ENCODE measurements at regions not wholly inside any gene's neighbourhood (a gene's known extent, or its start where the extent isn't known, plus 50 kb on each side); places are given as distances from the start of the nearest gene placed in this dataset.

DNA sequence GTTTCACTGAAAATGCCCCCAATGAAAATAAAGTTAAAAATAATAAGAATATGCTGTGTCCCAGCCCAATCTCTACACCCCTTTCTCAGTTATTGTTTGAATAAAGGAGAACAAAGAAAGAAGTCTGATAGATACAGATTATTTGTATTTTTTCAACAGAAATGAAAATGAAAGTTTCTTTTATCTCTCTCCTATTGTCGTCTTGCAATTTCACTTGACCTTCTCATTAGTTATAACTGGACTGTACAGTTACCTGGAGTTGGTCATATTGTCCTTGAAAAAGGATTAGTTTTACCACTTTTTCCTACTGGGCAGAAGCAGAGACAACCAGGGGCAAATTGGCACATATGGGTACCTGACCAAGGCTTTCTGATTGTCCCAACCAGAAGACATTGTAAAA lies 440.0 kb downstream of the PDCD6IP start:
- DNase-seq (ENCODE audit: low spot score in 2 of 2), result no peak
- 73 to 89% methylated on average over 1 of the region's 1 CpG for WGBS, 2 donors
- Histone ChIP-seq H3K4me3 (no peak overlapping the region), H3K27ac (no peak overlapping the region), H3K27me3 (no peaks in the 10 kb centered on the region), H3K36me3 (no peaks in the 10 kb centered on the region), H3K4me1 (no peaks in the 10 kb centered on the region), H3K9me3 (no peaks in the 10 kb centered on the region)
- no peak for TF ChIP-seq EP300 (IDR thresholded peaks at IDR 0.05)
- TF ChIP-seq, protein P1, sequence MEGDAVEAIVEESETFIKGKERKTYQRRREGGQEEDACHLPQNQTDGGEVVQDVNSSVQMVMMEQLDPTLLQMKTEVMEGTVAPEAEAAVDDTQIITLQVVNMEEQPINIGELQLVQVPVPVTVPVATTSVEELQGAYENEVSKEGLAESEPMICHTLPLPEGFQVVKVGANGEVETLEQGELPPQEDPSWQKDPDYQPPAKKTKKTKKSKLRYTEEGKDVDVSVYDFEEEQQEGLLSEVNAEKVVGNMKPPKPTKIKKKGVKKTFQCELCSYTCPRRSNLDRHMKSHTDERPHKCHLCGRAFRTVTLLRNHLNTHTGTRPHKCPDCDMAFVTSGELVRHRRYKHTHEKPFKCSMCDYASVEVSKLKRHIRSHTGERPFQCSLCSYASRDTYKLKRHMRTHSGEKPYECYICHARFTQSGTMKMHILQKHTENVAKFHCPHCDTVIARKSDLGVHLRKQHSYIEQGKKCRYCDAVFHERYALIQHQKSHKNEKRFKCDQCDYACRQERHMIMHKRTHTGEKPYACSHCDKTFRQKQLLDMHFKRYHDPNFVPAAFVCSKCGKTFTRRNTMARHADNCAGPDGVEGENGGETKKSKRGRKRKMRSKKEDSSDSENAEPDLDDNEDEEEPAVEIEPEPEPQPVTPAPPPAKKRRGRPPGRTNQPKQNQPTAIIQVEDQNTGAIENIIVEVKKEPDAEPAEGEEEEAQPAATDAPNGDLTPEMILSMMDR (IDR thresholded peaks at IDR 0.05), result no peak
- TF ChIP-seq POLR2A (IDR thresholded peaks at IDR 0.05), result no peak

DNA sequence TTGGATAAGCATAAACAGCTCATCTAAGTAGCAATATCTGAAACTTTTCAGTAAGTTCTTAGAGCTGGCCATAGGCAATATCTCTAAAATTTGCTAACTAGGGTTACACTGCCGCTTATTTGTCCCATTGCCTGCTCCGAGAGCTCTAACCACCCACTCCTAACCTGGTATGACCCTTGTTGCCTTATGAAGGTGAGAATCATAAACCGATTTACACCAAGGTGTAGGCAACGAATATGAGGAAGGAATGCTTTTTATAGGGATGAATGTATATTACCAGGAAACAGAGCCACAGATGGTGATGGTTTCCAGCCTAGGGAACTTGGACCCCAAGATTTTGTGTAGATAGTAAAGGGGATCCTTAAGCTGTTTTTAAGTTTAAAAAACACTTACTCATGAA lies 440.9 kb downstream of the PDCD6IP start:
- DNase-seq (ENCODE audit: low spot score in 2 of 2), result no peak
- H3K36me3 ChIP-seq, result no peaks in the 10 kb centered on the region
- no peak overlapping the region for H3K27ac ChIP-seq
- no peaks in the 10 kb centered on the region for H3K27me3 ChIP-seq
- 89 to 94% methylated on average over 4 of the region's 4 CpGs for WGBS, 2 donors
- no peaks in the 10 kb centered on the region for H3K9me3 ChIP-seq
- TF ChIP-seq, protein P1 (IDR thresholded peaks at IDR 0.05), result no peak
- TF ChIP-seq EP300 (IDR thresholded peaks at IDR 0.05), result no peak
- TF ChIP-seq POLR2A (IDR thresholded peaks at IDR 0.05), result no peak
- H3K4me3 ChIP-seq, result no peak overlapping the region
- no peaks in the 10 kb centered on the region for H3K4me1 ChIP-seq

DNA sequence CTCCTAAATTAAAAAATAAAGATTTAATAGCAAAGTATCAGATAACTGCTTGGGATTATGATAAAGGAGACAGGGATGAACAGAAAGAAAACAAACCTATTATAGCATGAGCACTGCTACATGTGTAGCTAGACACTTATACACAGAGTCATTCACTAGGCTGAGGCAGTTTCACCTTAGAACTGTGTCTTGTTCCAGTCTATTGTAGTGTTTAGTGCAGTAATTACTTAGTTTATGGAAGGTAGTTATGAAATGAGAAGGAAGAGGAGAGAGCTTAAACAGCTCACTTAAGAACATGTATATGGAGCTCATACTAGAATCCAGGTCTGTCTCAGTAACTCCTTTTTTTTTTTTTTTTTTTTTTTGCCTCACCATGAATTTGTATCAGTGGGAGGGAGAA lies 441.4 kb downstream of the PDCD6IP start:
- Histone ChIP-seq H3K36me3 (no peaks in the 10 kb centered on the region), H3K9me3 (no peaks in the 10 kb centered on the region), H3K27me3 (no peaks in the 10 kb centered on the region), H3K27ac (no peak overlapping the region), H3K4me3 (no peak overlapping the region), H3K4me1 (no peaks in the 10 kb centered on the region)
- DNase-seq (ENCODE audit: low spot score in 2 of 2), result no peak
- TF ChIP-seq EP300 (IDR thresholded peaks at IDR 0.05) (no peak), POLR2A (IDR thresholded peaks at IDR 0.05) (no peak)
- TF ChIP-seq, protein P1 (IDR thresholded peaks at IDR 0.05), result no peak

DNA sequence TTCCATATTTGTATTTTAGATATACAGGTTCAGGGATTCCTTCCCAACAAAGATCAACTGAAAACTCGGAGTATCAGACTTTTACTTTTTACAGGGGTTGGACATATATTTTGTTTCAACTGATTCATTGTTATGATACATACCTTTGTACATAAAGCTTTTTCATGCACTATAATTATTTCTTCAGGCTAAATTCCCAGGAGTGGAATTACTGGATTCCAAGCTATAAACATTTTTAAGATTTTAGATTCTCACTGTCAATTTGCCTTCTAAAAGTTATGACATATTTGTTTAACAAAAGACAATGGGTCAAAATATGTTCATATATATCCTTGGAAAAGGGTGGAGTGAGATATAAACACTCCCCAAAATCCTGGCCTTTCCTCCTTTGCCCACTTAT lies 449.0 kb downstream of the PDCD6IP start:
- Histone ChIP-seq H3K4me1 (no peaks in the 10 kb centered on the region), H3K9me3 (peaks cover 0 to 4% (median 0%) of the 10 kb centered on the region in 4 donors), H3K4me3 (no peak overlapping the region), H3K27ac (no peak overlapping the region), H3K27me3 (no peaks in the 10 kb centered on the region), H3K36me3 (no peaks in the 10 kb centered on the region)
- no peak for DNase-seq (ENCODE audit: low spot score in 2 of 2)
- TF ChIP-seq, protein P1 (IDR thresholded peaks at IDR 0.05), result no peak
- TF ChIP-seq POLR2A (IDR thresholded peaks at IDR 0.05) (no peak), EP300 (IDR thresholded peaks at IDR 0.05) (no peak)
- WGBS, 2 donors, result 18 to 54% methylated on average over 1 of the region's 1 CpG

DNA sequence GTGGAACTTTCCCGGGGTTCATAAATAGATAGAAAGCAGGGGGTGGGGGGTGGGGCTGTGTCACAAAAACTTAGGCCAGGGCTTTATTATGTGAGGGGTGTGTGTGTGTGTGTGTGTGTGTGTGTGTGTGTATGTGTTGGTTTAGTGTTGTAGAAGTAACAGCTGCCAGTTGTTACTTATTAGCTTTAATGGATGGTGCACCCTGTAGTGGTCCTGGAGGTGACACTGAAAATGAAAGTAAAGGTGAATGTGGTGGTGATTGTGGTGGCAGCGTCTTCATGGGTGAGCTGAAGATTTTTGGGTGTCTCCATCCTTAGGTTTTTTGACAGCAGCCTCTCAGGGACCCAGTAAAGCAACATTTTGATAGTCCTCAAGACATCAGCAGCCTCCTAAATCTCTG lies 449.9 kb downstream of the PDCD6IP start:
- DNase-seq (ENCODE audit: low spot score in 2 of 2), result no peak
- Histone ChIP-seq H3K4me3 (no peak overlapping the region), H3K36me3 (no peaks in the 10 kb centered on the region), H3K4me1 (no peaks in the 10 kb centered on the region), H3K27me3 (no peaks in the 10 kb centered on the region), H3K9me3 (peaks cover 0 to 4% (median 0%) of the 10 kb centered on the region in 4 donors), H3K27ac (no peak overlapping the region)
- 81 to 85% methylated on average over 2 of the region's 2 CpGs for WGBS, 2 donors
- TF ChIP-seq EP300 (IDR thresholded peaks at IDR 0.05) (no peak), POLR2A (IDR thresholded peaks at IDR 0.05) (no peak)
- TF ChIP-seq, protein P1 (IDR thresholded peaks at IDR 0.05), result no peak

Data from tibial nerve (tissue), 4 donors.